ENCODE measurements at regions not wholly inside any gene's neighbourhood (a gene's known extent, or its start where the extent isn't known, plus 50 kb on each side); places are given as distances from the start of the nearest gene placed in this dataset.

DNA sequence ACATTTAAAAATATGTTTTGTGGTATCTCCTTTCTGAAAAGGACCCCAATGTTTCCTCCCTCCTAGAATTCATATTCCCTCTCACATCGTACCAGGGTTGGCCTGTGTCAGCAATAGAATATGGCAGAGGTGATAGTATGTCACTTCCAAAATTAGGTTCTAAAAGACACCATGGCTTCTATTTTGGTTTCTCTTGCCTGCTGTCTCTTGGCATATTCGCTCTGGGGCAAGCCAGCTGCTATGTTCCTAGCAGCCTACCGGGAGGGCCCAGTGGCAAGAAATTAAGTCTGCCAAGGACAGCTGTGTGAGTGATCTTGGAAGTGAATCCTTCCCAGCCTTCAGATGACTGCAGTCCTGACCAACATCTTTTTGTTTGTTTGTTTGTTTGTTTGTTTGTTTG, 92.9 kb upstream of the PPM1J start:
- Histone ChIP-seq H3K9ac (ENCODE audit: low read depth, low read length, poor library complexity) (no peak overlapping the region), H3K23ac (ENCODE audit: low read depth, low read length, poor library complexity) (no peak overlapping the region), H3K18ac (ENCODE audit: low read length) (no peak overlapping the region), H3K14ac (ENCODE audit: low read length) (no peak overlapping the region), H3K4ac (ENCODE audit: low read length) (no peak overlapping the region), H2BK15ac (ENCODE audit: low read length) (no peak overlapping the region), H3K4me2 (ENCODE audit: insufficient read depth, low read length, poor library complexity, severe bottlenecking) (no peak overlapping the region), H3K27me3 (ENCODE audit: control insufficient read depth in 3 of 3, insufficient read depth in 3 of 3, low read depth in 1 of 3, low read length in 3 of 3) (peaks cover 0 to 15% (median 0%) of the 10 kb centered on the region in 3 experiments), H2BK120ac (ENCODE audit: low read depth, low read length) (no peak overlapping the region), H2BK12ac (ENCODE audit: low read length) (no peak overlapping the region), H3K79me1 (ENCODE audit: low read depth, low read length) (no peaks in the 10 kb centered on the region), H3K27ac (replicated peaks; ENCODE audit: low read length) (no peak overlapping the region), H3K4me3 (ENCODE audit: low read length in 2 of 2) (no peak overlapping the region), H3K9me3 (replicated peaks in 1 of 2; ENCODE audit: control insufficient read depth in 2 of 2, insufficient read depth in 1 of 2, low read depth in 1 of 2, low read length in 2 of 2) (no peaks in the 10 kb centered on the region), H2AK5ac (ENCODE audit: low read depth, low read length) (no peak overlapping the region), H4K91ac (ENCODE audit: low read depth, low read length, poor library complexity) (no peak overlapping the region), H2AFZ (ENCODE audit: low read length) (no peak overlapping the region), H3K4me1 (ENCODE audit: control insufficient read depth in 2 of 2, insufficient read depth in 1 of 2, low read depth in 1 of 2, low read length in 2 of 2) (peaks cover 0 to 17% of the 10 kb centered on the region in 2 donors), H2BK5ac (ENCODE audit: low read length) (no peak overlapping the region), H3K36me3 (replicated peaks in 1 of 2; ENCODE audit: control insufficient read depth in 2 of 2, insufficient read depth in 2 of 2, low read length in 2 of 2) (no peaks in the 10 kb centered on the region), H4K8ac (ENCODE audit: low read depth, low read length) (no peak overlapping the region)
- WGBS, 2 donors (ENCODE audit: extremely low coverage in 2 of 2, insufficient read length in 2 of 2, insufficient replicate concordance in 1 of 2): no CpG with 5 or more reads among the region's 3 CpGs
- DNase-seq (ENCODE audit: low spot score): no peak

DNA sequence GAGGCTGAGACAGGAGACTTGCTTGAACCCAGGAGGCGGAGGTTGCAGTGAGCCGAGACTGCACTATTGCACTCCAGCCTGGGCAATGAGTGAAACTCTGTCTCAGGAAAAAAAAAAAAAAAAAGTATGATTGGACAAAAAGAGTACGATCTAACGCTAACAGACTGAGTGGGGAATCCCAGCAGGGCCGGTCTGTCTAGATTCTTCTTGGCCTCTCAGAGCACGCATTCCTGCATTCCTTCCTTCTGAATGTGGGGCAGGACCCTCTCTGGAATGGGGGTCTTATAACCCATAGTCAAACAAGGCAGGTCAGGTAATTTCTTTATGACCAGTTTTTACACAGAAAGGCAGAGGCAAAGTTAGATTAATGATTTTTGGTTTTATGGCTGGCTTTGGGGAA, 92.0 kb upstream of the PPM1J start:
- Histone ChIP-seq H4K91ac (ENCODE audit: low read depth, low read length, poor library complexity) (no peak overlapping the region), H3K79me1 (ENCODE audit: low read depth, low read length) (no peaks in the 10 kb centered on the region), H2BK12ac (ENCODE audit: low read length) (no peak overlapping the region), H3K9ac (ENCODE audit: low read depth, low read length, poor library complexity) (no peak overlapping the region), H2BK5ac (ENCODE audit: low read length) (no peak overlapping the region), H3K14ac (ENCODE audit: low read length) (no peak overlapping the region), H3K4me1 (ENCODE audit: control insufficient read depth in 2 of 2, insufficient read depth in 1 of 2, low read depth in 1 of 2, low read length in 2 of 2) (peaks cover 0 to 17% of the 10 kb centered on the region in 2 donors), H3K4ac (ENCODE audit: low read length) (no peak overlapping the region), H2BK120ac (ENCODE audit: low read depth, low read length) (no peak overlapping the region), H3K18ac (ENCODE audit: low read length) (no peak overlapping the region), H3K23ac (ENCODE audit: low read depth, low read length, poor library complexity) (no peak overlapping the region), H3K27ac (replicated peaks; ENCODE audit: low read length) (no peak overlapping the region), H2AFZ (ENCODE audit: low read length) (no peak overlapping the region), H3K4me2 (ENCODE audit: insufficient read depth, low read length, poor library complexity, severe bottlenecking) (no peak overlapping the region), H2BK15ac (ENCODE audit: low read length) (no peak overlapping the region), H4K8ac (ENCODE audit: low read depth, low read length) (no peak overlapping the region), H2AK5ac (ENCODE audit: low read depth, low read length) (no peak overlapping the region), H3K4me3 (ENCODE audit: low read length in 2 of 2) (no peak overlapping the region), H3K9me3 (replicated peaks in 1 of 2; ENCODE audit: control insufficient read depth in 2 of 2, insufficient read depth in 1 of 2, low read depth in 1 of 2, low read length in 2 of 2) (no peaks in the 10 kb centered on the region), H3K27me3 (ENCODE audit: control insufficient read depth in 3 of 3, insufficient read depth in 3 of 3, low read depth in 1 of 3, low read length in 3 of 3) (peaks cover 0 to 15% (median 0%) of the 10 kb centered on the region in 3 experiments), H3K36me3 (replicated peaks in 1 of 2; ENCODE audit: control insufficient read depth in 2 of 2, insufficient read depth in 2 of 2, low read length in 2 of 2) (no peaks in the 10 kb centered on the region)
- WGBS, 2 donors (ENCODE audit: extremely low coverage in 2 of 2, insufficient read length in 2 of 2, insufficient replicate concordance in 1 of 2): no CpG with 5 or more reads among the region's 6 CpGs
- no peak for DNase-seq (ENCODE audit: low spot score)

DNA sequence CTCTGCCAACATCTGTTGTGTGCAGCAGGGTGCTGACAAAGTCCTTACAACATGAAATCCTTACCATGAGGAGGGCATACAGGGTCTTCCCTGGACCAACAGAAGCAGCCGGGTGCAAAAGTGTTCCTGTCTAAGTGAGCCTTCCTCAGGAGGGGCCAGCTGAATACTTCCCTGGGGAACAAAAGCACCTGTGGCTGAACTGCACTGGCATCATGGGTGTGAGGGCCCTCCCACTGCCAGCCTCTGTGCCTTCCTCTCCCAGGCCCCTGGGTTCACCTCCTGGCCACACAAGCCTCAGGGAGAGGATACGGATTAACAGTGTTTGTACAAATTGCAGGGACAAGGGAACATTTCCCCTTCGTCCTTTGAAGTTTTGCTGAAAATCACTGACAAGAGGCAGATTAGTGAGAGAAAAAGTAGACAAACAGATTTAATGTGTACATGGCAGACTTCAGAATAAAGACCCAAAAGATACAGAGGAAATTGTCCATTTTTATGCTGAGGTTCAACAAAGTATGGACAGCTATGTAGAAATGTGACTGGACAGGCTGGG, 91.0 kb upstream of the PPM1J start:
- H2BK5ac ChIP-seq (ENCODE audit: low read length): no peak overlapping the region
- H3K27ac ChIP-seq (replicated peaks; ENCODE audit: low read length): peak overlapping the region; percentile 17
- H2AK5ac ChIP-seq (ENCODE audit: low read depth, low read length): no peak overlapping the region
- no peaks in the 10 kb centered on the region for H3K79me1 ChIP-seq (ENCODE audit: low read depth, low read length)
- H2BK15ac ChIP-seq (ENCODE audit: low read length): no peak overlapping the region
- H3K4me3 ChIP-seq (ENCODE audit: low read length in 2 of 2): no peak overlapping the region
- DNase-seq (ENCODE audit: low spot score): no peak
- no peak overlapping the region for H3K4me2 ChIP-seq (ENCODE audit: insufficient read depth, low read length, poor library complexity, severe bottlenecking)
- H3K9me3 ChIP-seq (replicated peaks in 1 of 2; ENCODE audit: control insufficient read depth in 2 of 2, insufficient read depth in 1 of 2, low read depth in 1 of 2, low read length in 2 of 2): no peaks in the 10 kb centered on the region
- H2BK12ac ChIP-seq (ENCODE audit: low read length): no peak overlapping the region
- no peak overlapping the region for H4K8ac ChIP-seq (ENCODE audit: low read depth, low read length)
- H3K4ac ChIP-seq (ENCODE audit: low read length): no peak overlapping the region
- peak overlapping the region; percentile 15 for H3K18ac ChIP-seq (ENCODE audit: low read length)
- no peak overlapping the region for H2AFZ ChIP-seq (ENCODE audit: low read length)
- no peak overlapping the region for H3K23ac ChIP-seq (ENCODE audit: low read depth, low read length, poor library complexity)
- no peaks in the 10 kb centered on the region for H3K36me3 ChIP-seq (replicated peaks in 1 of 2; ENCODE audit: control insufficient read depth in 2 of 2, insufficient read depth in 2 of 2, low read length in 2 of 2)
- peaks cover 0 to 17% of the 10 kb centered on the region in 2 donors for H3K4me1 ChIP-seq (ENCODE audit: control insufficient read depth in 2 of 2, insufficient read depth in 1 of 2, low read depth in 1 of 2, low read length in 2 of 2)
- H3K9ac ChIP-seq (ENCODE audit: low read depth, low read length, poor library complexity): no peak overlapping the region
- H4K91ac ChIP-seq (ENCODE audit: low read depth, low read length, poor library complexity): no peak overlapping the region
- WGBS, 2 donors (ENCODE audit: extremely low coverage in 2 of 2, insufficient read length in 2 of 2, insufficient replicate concordance in 1 of 2): no CpG with 5 or more reads among the region's 3 CpGs
- peaks cover 0 to 15% (median 0%) of the 10 kb centered on the region in 3 experiments for H3K27me3 ChIP-seq (ENCODE audit: control insufficient read depth in 3 of 3, insufficient read depth in 3 of 3, low read depth in 1 of 3, low read length in 3 of 3)
- H3K14ac ChIP-seq (ENCODE audit: low read length): no peak overlapping the region
- H2BK120ac ChIP-seq (ENCODE audit: low read depth, low read length): no peak overlapping the region

DNA sequence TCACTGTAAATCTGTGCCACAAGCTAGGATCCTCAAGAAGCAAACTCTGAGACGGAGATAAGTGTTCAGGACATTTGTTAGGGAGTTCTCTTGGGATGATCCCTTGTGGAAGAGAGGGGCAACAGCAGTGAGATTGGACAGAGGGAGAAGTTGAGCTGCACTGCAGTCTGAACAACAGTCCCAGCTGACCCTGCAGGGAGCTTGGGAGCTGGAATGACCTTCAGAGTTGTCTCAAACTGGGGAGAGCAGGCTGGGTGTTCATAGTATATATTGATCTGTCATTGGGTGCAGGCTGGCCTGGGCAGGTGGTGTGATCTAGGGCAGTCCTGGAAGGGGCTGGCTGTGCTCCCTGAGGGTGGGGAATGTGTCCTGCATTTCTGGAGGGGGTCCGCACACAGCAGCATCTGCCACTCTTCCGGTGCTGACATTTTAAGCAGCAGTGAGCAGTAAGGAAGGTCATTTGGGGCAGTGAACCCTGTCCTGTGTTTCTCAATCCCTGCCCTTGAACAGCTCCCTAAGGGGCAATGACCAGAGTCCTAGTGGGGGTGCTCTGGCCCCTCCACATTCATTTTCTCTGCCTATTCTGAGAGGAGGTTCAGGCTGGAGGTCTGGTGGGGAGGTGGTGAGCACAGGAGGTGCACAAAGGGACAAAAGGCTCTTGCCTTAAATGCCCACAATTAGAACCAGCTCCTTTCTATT, 90.2 kb upstream of the PPM1J start:
- Histone ChIP-seq H2AK5ac (ENCODE audit: low read depth, low read length) (no peak overlapping the region), H3K27me3 (ENCODE audit: control insufficient read depth in 3 of 3, insufficient read depth in 3 of 3, low read depth in 1 of 3, low read length in 3 of 3) (peaks cover 0 to 15% (median 0%) of the 10 kb centered on the region in 3 experiments), H3K79me1 (ENCODE audit: low read depth, low read length) (no peaks in the 10 kb centered on the region), H3K9ac (ENCODE audit: low read depth, low read length, poor library complexity) (no peak overlapping the region), H2BK12ac (ENCODE audit: low read length) (no peak overlapping the region), H3K36me3 (replicated peaks in 1 of 2; ENCODE audit: control insufficient read depth in 2 of 2, insufficient read depth in 2 of 2, low read length in 2 of 2) (no peaks in the 10 kb centered on the region), H4K91ac (ENCODE audit: low read depth, low read length, poor library complexity) (no peak overlapping the region), H3K18ac (ENCODE audit: low read length) (peak overlapping the region; percentile 12), H3K27ac (replicated peaks; ENCODE audit: low read length) (peak overlapping the region; percentile 24), H2AFZ (ENCODE audit: low read length) (no peak overlapping the region), H2BK15ac (ENCODE audit: low read length) (no peak overlapping the region), H3K23ac (ENCODE audit: low read depth, low read length, poor library complexity) (no peak overlapping the region), H3K4me2 (ENCODE audit: insufficient read depth, low read length, poor library complexity, severe bottlenecking) (no peak overlapping the region), H2BK5ac (ENCODE audit: low read length) (no peak overlapping the region), H3K9me3 (replicated peaks in 1 of 2; ENCODE audit: control insufficient read depth in 2 of 2, insufficient read depth in 1 of 2, low read depth in 1 of 2, low read length in 2 of 2) (no peaks in the 10 kb centered on the region), H3K4ac (ENCODE audit: low read length) (no peak overlapping the region), H3K14ac (ENCODE audit: low read length) (no peak overlapping the region), H2BK120ac (ENCODE audit: low read depth, low read length) (no peak overlapping the region), H4K8ac (ENCODE audit: low read depth, low read length) (no peak overlapping the region), H3K4me1 (ENCODE audit: control insufficient read depth in 2 of 2, insufficient read depth in 1 of 2, low read depth in 1 of 2, low read length in 2 of 2) (peaks cover 0 to 12% of the 10 kb centered on the region in 2 donors), H3K4me3 (ENCODE audit: low read length in 2 of 2) (no peak overlapping the region)
- no CpG with 5 or more reads among the region's 3 CpGs for WGBS, 2 donors (ENCODE audit: extremely low coverage in 2 of 2, insufficient read length in 2 of 2, insufficient replicate concordance in 1 of 2)
- DNase-seq (ENCODE audit: low spot score): no peak
